ENCODE measurements at regions not wholly inside any gene's neighbourhood (a gene's known extent, or its start where the extent isn't known, plus 50 kb on each side); places are given as distances from the start of the nearest gene placed in this dataset.

GRCh38 chr20:40634891-40635290 is 54.1 kb downstream of the MAFB start:
- Histone ChIP-seq H3K4me3 (ENCODE audit: low read depth, low read length) (no peak overlapping the region), H3K9me3 (ENCODE audit: control insufficient read depth, insufficient read depth, low read length) (no peaks in the 10 kb centered on the region), H3K27me3 (ENCODE audit: control insufficient read depth, insufficient read depth, low read length) (peaks cover 2% of the 10 kb centered on the region), H3K27ac (ENCODE audit: low read depth, low read length) (no peak overlapping the region)
- DNase-seq (ENCODE audit: low read depth, low spot score), result no peak
- CTCF ChIA-PET, result no interaction called here
- POLR2A ChIA-PET, result no interaction called here
- TF ChIP-seq CTCF (IDR thresholded peaks at IDR 0.05; ENCODE audit: low read depth, low read length), result no peak

- CTCF ChIA-PET, result no interaction called here
- Histone ChIP-seq H3K27me3 (ENCODE audit: control insufficient read depth, insufficient read depth, low read length) (peaks cover 2% of the 10 kb centered on the region), H3K9me3 (ENCODE audit: control insufficient read depth, insufficient read depth, low read length) (no peaks in the 10 kb centered on the region), H3K4me3 (ENCODE audit: low read depth, low read length) (no peak overlapping the region), H3K27ac (ENCODE audit: low read depth, low read length) (no peak overlapping the region)
- DNase-seq (ENCODE audit: low read depth, low spot score), result no peak
- POLR2A ChIA-PET, result interaction anchor here (0.7 kb wide), 1 partner anchor 85 kb away, joined by 3 read pairs; no protein-coding TSS in a partner anchor
- no peak for TF ChIP-seq CTCF (IDR thresholded peaks at IDR 0.05; ENCODE audit: low read depth, low read length)
Observed at GRCh38 chr20:40633123-40633850, 55.7 kb downstream of the MAFB start.

- Histone ChIP-seq H3K9me3 (ENCODE audit: control insufficient read depth, insufficient read depth, low read length) (no peaks in the 10 kb centered on the region), H3K27me3 (ENCODE audit: control insufficient read depth, insufficient read depth, low read length) (peaks cover 2% of the 10 kb centered on the region), H3K27ac (ENCODE audit: low read depth, low read length) (no peak overlapping the region), H3K4me3 (ENCODE audit: low read depth, low read length) (no peak overlapping the region)
- no peak for DNase-seq (ENCODE audit: low read depth, low spot score)
- ChIA-PET POLR2A (interaction anchor here (0.7 kb wide), 1 partner anchor 85 kb away, joined by 3 read pairs; no protein-coding TSS in a partner anchor), CTCF (no interaction called here)
- no peak for TF ChIP-seq CTCF (IDR thresholded peaks at IDR 0.05; ENCODE audit: low read depth, low read length)
Observed at GRCh38 chr20:40632346-40632976, 56.6 kb downstream of the MAFB start.

- no peak overlapping the region for H3K4me3 ChIP-seq (ENCODE audit: low read depth, low read length)
- POLR2A ChIA-PET, result no interaction called here
- H3K27me3 ChIP-seq (ENCODE audit: control insufficient read depth, insufficient read depth, low read length), result peaks cover 2% of the 10 kb centered on the region
- H3K27ac ChIP-seq (ENCODE audit: low read depth, low read length), result no peak overlapping the region
- CTCF ChIA-PET, result no interaction called here
- DNase-seq (ENCODE audit: low read depth, low spot score), result no peak
- H3K9me3 ChIP-seq (ENCODE audit: control insufficient read depth, insufficient read depth, low read length), result no peaks in the 10 kb centered on the region
- no peak for TF ChIP-seq CTCF (IDR thresholded peaks at IDR 0.05; ENCODE audit: low read depth, low read length)
Observed at GRCh38 chr20:40631119-40631631, 57.9 kb downstream of the MAFB start.

- no peak for TF ChIP-seq CTCF (IDR thresholded peaks at IDR 0.05; ENCODE audit: low read depth, low read length)
- no peak for DNase-seq (ENCODE audit: low read depth, low spot score)
- Histone ChIP-seq H3K4me3 (ENCODE audit: low read depth, low read length) (no peak overlapping the region), H3K27ac (ENCODE audit: low read depth, low read length) (no peak overlapping the region), H3K27me3 (ENCODE audit: control insufficient read depth, insufficient read depth, low read length) (peaks cover 2% of the 10 kb centered on the region), H3K9me3 (ENCODE audit: control insufficient read depth, insufficient read depth, low read length) (no peaks in the 10 kb centered on the region)
- POLR2A ChIA-PET, result no interaction called here
- CTCF ChIA-PET, result no interaction called here
Observed at GRCh38 chr20:40630713-40631112, 58.3 kb downstream of the MAFB start.

All from AG04450 (cell line).